Hypothalamus (tissue), 51 donors: ENCODE measurements at regions not wholly inside any gene's neighbourhood (a gene's known extent, or its start where the extent isn't known, plus 50 kb on each side); places are given as distances from the start of the nearest gene placed in this dataset.
"Not testable (repeated sequence)": the region's sequence is repeated elsewhere in the genome, so short reads cannot be mapped to it uniquely, and the experiment has no call there.

Experiments
- DNase-seq, 51 donors: peaks; one replicate each; lab custom pipeline; 2025; lab: John Stamatoyannopoulos, UW

GRCh38 chr16:15205939-15206338 lies 111.9 kb upstream of the RRN3 start:
- DNase-seq: not testable (repeated sequence)

- not testable (repeated sequence) for DNase-seq
Measured at GRCh38 chr16:15204571-15204970, 110.5 kb upstream of the RRN3 start.

GRCh38 chr16:15192813-15193212 lies 98.7 kb upstream of the RRN3 start:
- DNase-seq: not testable (repeated sequence)

- DNase-seq: not testable (repeated sequence)
Measured at GRCh38 chr16:15192197-15192596, 98.1 kb upstream of the RRN3 start.

GRCh38 chr16:15189478-15189877 lies 95.4 kb upstream of the RRN3 start:
- not testable (repeated sequence) for DNase-seq
